Heart left ventricle (tissue), 13 donors: ENCODE measurements at regions not wholly inside any gene's neighbourhood (a gene's known extent, or its start where the extent isn't known, plus 50 kb on each side); places are given as distances from the start of the nearest gene placed in this dataset.

Experiments used
- CTCF ChIP-seq, 12 donors: fragments of 200-600 bp; sonication (generic) in 4 of 12; IDR thresholded peaks; one replicate each; pipeline versions ENCODE4 v1.5.0 to v1.8.0; 2018 to 2022; ENCODE audit warnings: antibody characterized with exemption in 12 of 12, mild to moderate bottlenecking in 5 of 12
- POLR2A ChIP-seq, 2 donors: fragments of 450-650 bp; IDR thresholded peaks; one replicate each; pipeline ENCODE4 v1.6.1; 2017; ENCODE audit warnings: antibody characterized with exemption in 2 of 2, mild to moderate bottlenecking in 2 of 2, moderate library complexity in 2 of 2
- donor health status: ischemic (EF 13 %, LVEDD 7.1; RV severe dilation, severe dysfunction).
- donor health status: DM: no; HTN: yes; CAD: no.
- donor health status: DM: no; HTN: no; CAD: no.
- donor health status: ischemic (EF 25% LVEDD 6.9; RV normal size, moderate dysfunction).
- donor health status: ischemic (EF 25% LVEDD 5.7; RV mildly dilated, moderate dysfunction).
- donor health status: ischemic (EF 35%, LVEDD 5.7; RV mildly dilated, moderate dysfunction).
- donor health status: nonischemic (EF 11% LVEDD 7.7; RV severe dilation, severe dysfunction).
- donor health status: DM: yes; HTN: yes; CAD: no.
- donor health status: PGD.
- donor health status: ischemic (EF 29% LVEDD 5.4; RV normal size, mild dysfunction).
- donor health status: nonischemic (EF 23%, LVEDD 6.1; RV moderate dilation, normal function).

- TF ChIP-seq POLR2A (IDR thresholded peaks at IDR 0.05) (no peak), CTCF (IDR thresholded peaks at IDR 0.05) (no peak)
Observed at GRCh38 chr7:116139007-116139406, 71.3 kb upstream of the TES start.
